Stimulated activated CD8-positive, alpha-beta memory T cell treated with anti-CD3 and anti-CD28 coated beads, Interleukin-4, amount 100 ng/mL, for 48 hours (primary cell): ENCODE measurements at regions not wholly inside any gene's neighbourhood (a gene's known extent, or its start where the extent isn't known, plus 50 kb on each side); places are given as distances from the start of the nearest gene placed in this dataset.
A peak's percentile ranks its signal among the peaks of the same experiment; 100 is the strongest.
"Not testable (repeated sequence)": the region's sequence is repeated elsewhere in the genome, so short reads cannot be mapped to it uniquely, and the experiment has no call there.

ENCODE experiments used
- DNase-seq: peaks from one replicate; pipeline ENCODE4 v3.0.0-alpha.2; 2020

- DNase-seq = not testable (repeated sequence)
Measured at GRCh38 chr5:21482522-21482921, 1370.6 kb downstream of the CDH12 start.

DNA sequence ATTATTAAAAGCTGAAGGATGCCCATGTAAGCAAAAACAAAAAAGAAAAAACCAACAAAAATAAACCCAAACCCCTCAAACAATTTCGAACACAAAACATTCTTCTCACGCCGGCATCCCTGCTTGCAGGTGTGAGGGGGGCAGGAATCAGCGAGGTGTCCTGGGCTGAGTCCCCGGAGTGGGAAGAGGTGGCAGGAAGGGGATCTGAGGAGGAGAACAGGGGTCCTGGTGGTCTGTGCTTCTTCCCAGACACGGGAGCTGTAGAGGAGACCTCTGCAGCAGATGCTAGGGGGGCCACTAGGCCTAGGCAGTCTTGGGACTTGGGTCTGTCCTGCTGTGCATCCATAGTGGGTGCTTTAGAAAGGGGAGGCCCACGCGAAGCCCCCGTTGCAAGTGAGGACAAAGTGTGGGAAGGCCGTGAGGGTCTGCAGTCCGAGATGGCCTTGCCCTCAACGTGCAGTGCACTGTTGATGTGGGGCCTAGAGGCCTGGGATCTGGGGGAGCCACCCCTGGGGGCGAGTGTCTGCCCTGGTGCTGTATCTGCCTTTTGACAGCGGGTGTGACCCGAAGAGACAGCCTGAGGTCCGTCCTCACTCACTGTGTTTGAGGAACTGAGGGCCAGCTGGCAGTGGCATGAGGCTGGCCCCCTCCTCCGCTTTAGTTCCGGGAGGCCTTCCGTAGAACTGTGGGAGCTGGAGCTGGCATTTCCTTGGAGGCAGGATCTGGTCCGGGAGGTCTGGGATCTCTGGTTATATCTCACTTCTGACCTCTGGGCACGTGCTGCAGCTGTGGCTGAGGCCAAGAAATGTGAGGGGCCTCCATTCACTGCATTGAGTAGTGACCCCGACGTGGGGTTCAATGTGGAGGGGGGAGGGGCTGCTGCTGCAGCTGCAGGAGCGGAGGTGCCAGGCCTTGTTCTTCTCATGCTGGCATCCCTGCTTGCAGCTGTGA, 1371.5 kb downstream of the CDH12 start:
- not testable (repeated sequence) for DNase-seq

DNA sequence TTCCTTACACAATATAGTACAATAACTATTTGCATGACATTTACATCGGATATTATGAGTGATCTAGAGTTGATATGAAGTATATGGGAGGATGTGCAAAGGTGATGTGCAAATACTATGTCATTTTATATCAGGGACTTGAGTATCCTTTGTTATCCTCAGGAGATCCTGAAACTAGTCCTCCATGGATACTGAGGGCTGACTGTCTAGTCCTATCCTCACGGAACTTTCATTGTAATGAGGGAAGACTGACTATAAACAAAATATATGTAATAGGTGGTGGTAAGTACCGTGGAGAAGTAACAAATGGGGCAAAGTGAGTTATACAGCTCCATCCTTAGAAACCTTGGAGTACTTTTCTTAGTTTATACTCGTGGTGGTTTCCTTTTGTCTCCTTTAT, 1373.1 kb downstream of the CDH12 start:
- DNase-seq = not testable (repeated sequence)

GRCh38 chr5:21473981-21474380, 1379.2 kb downstream of the CDH12 start:
- not testable (repeated sequence) for DNase-seq

DNA sequence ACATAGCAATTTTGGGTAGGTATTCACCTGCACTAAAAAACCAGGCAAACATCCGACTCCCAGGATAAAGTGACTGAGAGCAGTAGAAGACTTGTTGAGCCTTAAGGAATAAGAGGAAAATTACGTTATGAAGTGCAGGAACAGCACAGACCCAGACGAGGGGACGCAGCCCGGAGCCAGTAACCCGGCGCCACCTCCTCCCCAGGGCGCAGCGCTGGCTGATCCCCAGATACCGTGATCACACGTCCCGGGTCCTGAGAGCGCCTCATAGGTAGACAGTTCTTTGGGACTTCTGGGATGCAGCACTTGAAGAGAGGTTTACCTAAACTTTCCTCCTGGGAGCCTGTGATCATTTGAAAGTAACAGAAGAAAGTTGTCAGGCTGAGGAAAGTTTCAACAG, 1379.7 kb downstream of the CDH12 start:
- not testable (repeated sequence) for DNase-seq

GRCh38 chr5:21471691-21472090, 1381.5 kb downstream of the CDH12 start:
- DNase-seq = not testable (repeated sequence)

GRCh38 chr5:21469523-21470101, 1383.5 kb downstream of the CDH12 start:
- peak; percentile 32 for DNase-seq

- not testable (repeated sequence) for DNase-seq
Measured at GRCh38 chr5:21467544-21467943, 1385.6 kb downstream of the CDH12 start.

- DNase-seq = not testable (repeated sequence)
Measured at GRCh38 chr5:21459744-21460073, 1393.4 kb downstream of the CDH12 start.

DNA sequence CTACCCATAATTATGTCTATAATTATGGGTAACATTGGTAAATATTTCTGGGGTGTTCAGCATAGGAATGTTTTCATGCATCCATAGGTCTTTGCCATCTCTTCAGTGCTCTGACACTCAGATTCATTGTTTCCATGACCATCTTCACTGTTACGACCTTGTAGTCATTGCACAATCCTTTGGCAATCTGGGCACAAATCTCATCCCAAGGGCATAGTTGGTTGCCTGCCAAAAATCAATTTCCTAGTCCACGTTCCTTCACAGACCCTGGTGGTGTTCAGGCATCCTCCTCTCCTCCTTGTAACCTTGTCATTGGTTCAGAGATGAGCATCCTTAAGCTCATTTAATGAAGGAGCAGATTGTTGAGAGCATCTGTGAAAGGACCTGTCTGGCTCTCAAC, 1400.7 kb downstream of the CDH12 start:
- no peak for DNase-seq

DNA sequence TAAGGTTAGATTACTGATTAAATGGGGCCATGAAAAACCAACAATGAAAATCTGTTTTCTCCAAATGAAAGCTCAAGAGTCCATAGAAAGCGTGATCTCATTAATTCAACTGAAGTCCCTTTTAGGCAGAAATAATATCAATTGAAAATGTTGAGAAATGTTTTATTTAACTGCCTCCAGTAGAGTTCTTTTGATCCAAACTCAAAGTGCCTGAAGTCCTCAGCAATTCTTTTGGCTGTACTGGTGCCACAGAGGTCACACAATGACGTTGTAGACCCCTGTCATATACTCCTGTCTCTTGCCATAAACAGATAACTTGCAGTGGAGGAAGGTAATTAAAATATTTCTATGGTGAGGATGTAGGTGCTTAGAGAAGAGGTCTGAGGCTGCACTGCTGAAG, 1420.5 kb downstream of the CDH12 start:
- DNase-seq = no peak

- no peak for DNase-seq
Measured at GRCh38 chr5:21424907-21425306, 1428.2 kb downstream of the CDH12 start.

DNA sequence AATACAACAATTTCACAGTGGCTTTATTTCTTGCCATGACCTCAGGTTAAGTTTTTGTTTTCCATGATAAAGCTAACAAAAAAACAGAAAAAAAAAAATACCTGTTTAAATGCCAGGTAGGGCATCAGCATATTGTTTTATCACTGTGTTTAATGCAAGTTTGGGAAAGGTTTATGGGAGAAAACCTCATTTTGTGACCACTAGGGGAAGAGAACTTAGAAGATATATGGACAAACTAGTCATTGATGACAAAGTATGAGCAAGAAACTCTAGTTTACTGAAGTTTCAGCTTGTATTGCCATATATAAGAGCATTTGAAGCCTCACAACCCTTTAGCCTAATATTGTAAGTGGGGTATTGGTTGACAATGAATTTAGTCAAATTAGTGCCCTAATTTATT, 1431.4 kb upstream of the CDH18 start:
- DNase-seq = no peak

GRCh38 chr5:21402089-21402488, 1414.1 kb upstream of the CDH18 start:
- DNase-seq = not testable (repeated sequence)

- no peak for DNase-seq
Measured at GRCh38 chr5:21398511-21398910, 1410.5 kb upstream of the CDH18 start.

- DNase-seq = no peak
Measured at GRCh38 chr5:21397693-21398092, 1409.7 kb upstream of the CDH18 start.

- no peak for DNase-seq
Measured at GRCh38 chr5:21391506-21391905, 1403.5 kb upstream of the CDH18 start.

GRCh38 chr5:21360754-21361153, 1372.8 kb upstream of the CDH18 start:
- DNase-seq = not testable (repeated sequence)

- not testable (repeated sequence) for DNase-seq
Measured at GRCh38 chr5:21341948-21342261, 1353.9 kb upstream of the CDH18 start.

GRCh38 chr5:21341203-21341947, 1353.4 kb upstream of the CDH18 start:
- DNase-seq = not testable (repeated sequence)

DNA sequence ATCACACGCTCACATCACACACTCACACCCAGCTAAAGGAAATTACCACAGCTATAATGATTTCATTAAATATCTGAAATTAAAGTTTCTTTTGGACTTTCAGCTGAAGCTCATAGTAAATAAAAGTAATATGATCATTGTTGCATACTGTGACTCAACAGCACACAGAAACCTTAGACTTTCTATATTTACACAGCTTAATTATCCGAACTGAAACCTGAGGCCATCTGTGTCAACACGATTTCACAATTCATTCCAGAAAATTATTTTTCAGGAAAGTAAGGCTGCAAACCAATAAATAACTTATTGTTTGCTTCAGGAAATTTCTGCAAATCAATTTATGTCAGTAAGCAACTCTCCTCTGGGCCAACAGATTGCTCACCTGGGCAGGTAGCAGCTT, 1352.2 kb upstream of the CDH18 start:
- not testable (repeated sequence) for DNase-seq

- not testable (repeated sequence) for DNase-seq
Measured at GRCh38 chr5:21336478-21336877, 1348.5 kb upstream of the CDH18 start.

GRCh38 chr5:21315376-21315775, 1327.4 kb upstream of the CDH18 start:
- not testable (repeated sequence) for DNase-seq

- DNase-seq = not testable (repeated sequence)
Measured at GRCh38 chr5:21301205-21301604, 1313.2 kb upstream of the CDH18 start.
